ENCODE measurements at regions not wholly inside any gene's neighbourhood (a gene's known extent, or its start where the extent isn't known, plus 50 kb on each side); places are given as distances from the start of the nearest gene placed in this dataset.

- TF ChIP-seq CHD2 (IDR thresholded peaks at IDR 0.05; ENCODE audit: low read depth, low read length) (no peak), SP1 (CRISPR knock-in tag; IDR thresholded peaks at IDR 0.05) (no peak), L3MBTL2 (IDR thresholded peaks at IDR 0.05) (no peak), ATF7 (IDR thresholded peaks at IDR 0.05) (no peak), CTCF (IDR thresholded peaks at IDR 0.05 in 2 of 3, conservative IDR thresholded peaks at IDR 0.05 in 1 of 3; ENCODE audit: insufficient read depth in 2 of 3, low read depth in 1 of 3, low read length in 3 of 3) (no peak), THRA (IDR thresholded peaks at IDR 0.05) (no peak), RHOXF2B (CRISPR knock-in tag; conservative IDR thresholded peaks at IDR 0.05) (no peak), ETV1 (tag; conservative IDR thresholded peaks at IDR 0.05; ENCODE audit: low read depth) (no peak)
Measured at GRCh38 chr10:129371541-129371940, 95.5 kb upstream of the MGMT start.

All from K562 (cell line).